HUES6 (cell line): ENCODE measurements at regions not wholly inside any gene's neighbourhood (a gene's known extent, or its start where the extent isn't known, plus 50 kb on each side); places are given as distances from the start of the nearest gene placed in this dataset.

ENCODE experiments used
- H3K27ac ChIP-seq: 2 replicates; pipeline ENCODE4 v1.7.0; 2013; ENCODE audit warnings: low read depth, mild to moderate bottlenecking, low read length, inconsistent platforms
- H3K27me3 ChIP-seq: 2 replicates; pipeline ENCODE4 v1.6.1; 2013; ENCODE audit warnings: low read length; ENCODE audit not compliant: control insufficient read depth, insufficient read depth
- H3K36me3 ChIP-seq: 2 replicates; pipeline ENCODE4 v1.6.1; 2013; ENCODE audit warnings: low read length; ENCODE audit not compliant: control insufficient read depth, insufficient read depth
- H3K4me1 ChIP-seq: 2 replicates; pipeline ENCODE4 v1.6.1; 2013; ENCODE audit warnings: low read length; ENCODE audit not compliant: control insufficient read depth, insufficient read depth
- H3K4me3 ChIP-seq: 2 replicates; pipeline ENCODE4 v1.5.1; 2013; ENCODE audit warnings: low read depth, low read length
- H3K9ac ChIP-seq: one replicate; pipeline ENCODE4 v1.6.1; 2013; ENCODE audit warnings: mild to moderate bottlenecking, low read length
- H3K9me3 ChIP-seq: 2 replicates; pipeline ENCODE4 v1.6.1; 2013; ENCODE audit warnings: low read depth, low read length; ENCODE audit not compliant: control insufficient read depth, insufficient read depth

DNA sequence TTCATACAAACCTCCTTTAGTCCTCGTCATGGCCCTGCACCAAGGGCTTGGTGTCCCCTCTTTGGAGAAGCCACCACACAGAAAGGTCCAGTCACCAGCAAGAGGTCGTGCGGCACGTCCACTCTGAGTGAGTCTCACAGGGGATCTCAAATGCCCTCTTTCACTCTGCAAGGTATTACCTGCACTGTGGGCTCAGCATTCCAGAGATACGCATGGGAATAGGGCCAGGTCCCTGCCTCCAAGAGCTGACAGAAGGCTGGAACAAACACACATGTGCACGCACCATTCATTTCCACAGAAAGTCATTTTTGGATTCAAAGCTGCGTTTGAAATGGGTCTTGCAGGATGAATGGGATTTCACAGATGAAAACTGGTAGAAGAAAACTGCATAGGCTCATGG, 50.4 kb upstream of the TJP1 start:
- peaks cover 8% of the 10 kb centered on the region; the same call in 1 of the 2 replicates for H3K4me1 ChIP-seq
- no peaks in the 10 kb centered on the region for H3K36me3 ChIP-seq
- H3K9ac ChIP-seq, result no peak overlapping the region
- H3K4me3 ChIP-seq, result no peak overlapping the region
- H3K27ac ChIP-seq, result no peak overlapping the region
- H3K9me3 ChIP-seq, result no peaks in the 10 kb centered on the region
- H3K27me3 ChIP-seq, result no peaks in the 10 kb centered on the region
